GM06990 (cell line): ENCODE measurements at regions not wholly inside any gene's neighbourhood (a gene's known extent, or its start where the extent isn't known, plus 50 kb on each side); places are given as distances from the start of the nearest gene placed in this dataset.

Source experiments
- DNase-seq: peaks from one replicate; pipeline ENCODE4 v3.0.0-alpha.2; 2011; ENCODE audit not compliant: insufficient read length; ENCODE audit errors: extremely low read depth
- H3K27me3 ChIP-seq: replicated peaks from 2 replicates; pipeline ENCODE4 v1.6.0; 2011; ENCODE audit warnings: low read length; ENCODE audit not compliant: control insufficient read depth, insufficient read depth
- H3K36me3 ChIP-seq: 2 replicates; pipeline ENCODE4 v1.5.1; 2011; ENCODE audit warnings: low read length; ENCODE audit not compliant: control insufficient read depth, insufficient read depth
- H3K4me3 ChIP-seq: replicated peaks from 2 replicates; pipeline ENCODE4 v1.5.1; 2011; ENCODE audit warnings: low read depth, mild to moderate bottlenecking, control low read depth, low read length
- TF ChIP-seq, protein P1 (sequence below): IDR thresholded peaks from 2 replicates; pipeline ENCODE4 v1.5.1; 2011; ENCODE audit warnings: low read length, control low read depth, mild to moderate bottlenecking, inconsistent platforms; ENCODE audit not compliant: insufficient read depth, poor library complexity, severe bottlenecking

- H3K4me3 ChIP-seq: no peak overlapping the region
- TF ChIP-seq, protein P1, sequence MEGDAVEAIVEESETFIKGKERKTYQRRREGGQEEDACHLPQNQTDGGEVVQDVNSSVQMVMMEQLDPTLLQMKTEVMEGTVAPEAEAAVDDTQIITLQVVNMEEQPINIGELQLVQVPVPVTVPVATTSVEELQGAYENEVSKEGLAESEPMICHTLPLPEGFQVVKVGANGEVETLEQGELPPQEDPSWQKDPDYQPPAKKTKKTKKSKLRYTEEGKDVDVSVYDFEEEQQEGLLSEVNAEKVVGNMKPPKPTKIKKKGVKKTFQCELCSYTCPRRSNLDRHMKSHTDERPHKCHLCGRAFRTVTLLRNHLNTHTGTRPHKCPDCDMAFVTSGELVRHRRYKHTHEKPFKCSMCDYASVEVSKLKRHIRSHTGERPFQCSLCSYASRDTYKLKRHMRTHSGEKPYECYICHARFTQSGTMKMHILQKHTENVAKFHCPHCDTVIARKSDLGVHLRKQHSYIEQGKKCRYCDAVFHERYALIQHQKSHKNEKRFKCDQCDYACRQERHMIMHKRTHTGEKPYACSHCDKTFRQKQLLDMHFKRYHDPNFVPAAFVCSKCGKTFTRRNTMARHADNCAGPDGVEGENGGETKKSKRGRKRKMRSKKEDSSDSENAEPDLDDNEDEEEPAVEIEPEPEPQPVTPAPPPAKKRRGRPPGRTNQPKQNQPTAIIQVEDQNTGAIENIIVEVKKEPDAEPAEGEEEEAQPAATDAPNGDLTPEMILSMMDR: no peak
- no peak for DNase-seq
- no peaks in the 10 kb centered on the region for H3K27me3 ChIP-seq
- H3K36me3 ChIP-seq: no peaks in the 10 kb centered on the region
Observed at GRCh38 chr2:60051991-60052390, 501.5 kb downstream of the BCL11A start.

GRCh38 chr2:60047944-60048525, 505.4 kb downstream of the BCL11A start:
- no peak for DNase-seq
- Histone ChIP-seq H3K36me3 (no peaks in the 10 kb centered on the region), H3K4me3 (no peak overlapping the region), H3K27me3 (no peaks in the 10 kb centered on the region)
- TF ChIP-seq, protein P1: no peak

GRCh38 chr2:60047347-60047746, 506.1 kb downstream of the BCL11A start:
- no peak for DNase-seq
- Histone ChIP-seq H3K36me3 (no peaks in the 10 kb centered on the region), H3K4me3 (no peak overlapping the region), H3K27me3 (no peaks in the 10 kb centered on the region)
- TF ChIP-seq, protein P1: no peak

DNA sequence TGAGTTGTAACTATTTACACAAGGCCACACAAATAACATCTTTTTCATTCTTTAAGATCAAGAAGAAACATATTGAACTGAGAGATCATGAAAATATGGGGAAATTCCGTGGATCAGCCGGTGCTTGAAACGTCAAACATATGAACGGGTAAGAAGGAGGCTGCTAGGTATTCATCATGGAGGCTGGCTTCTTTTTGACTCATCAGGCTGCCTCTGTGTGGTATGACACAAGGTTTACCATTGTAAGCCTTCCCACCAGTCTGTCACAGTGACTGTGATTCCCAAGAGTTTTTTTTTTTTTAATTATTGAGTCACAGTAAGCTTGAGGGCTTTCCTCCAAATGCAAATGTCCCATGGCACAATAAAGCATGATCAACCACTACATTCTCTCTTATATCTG, 506.9 kb downstream of the BCL11A start:
- Histone ChIP-seq H3K4me3 (no peak overlapping the region), H3K27me3 (no peaks in the 10 kb centered on the region), H3K36me3 (no peaks in the 10 kb centered on the region)
- no peak for DNase-seq
- TF ChIP-seq, protein P1: no peak

GRCh38 chr2:60045456-60045855, 508.0 kb downstream of the BCL11A start:
- DNase-seq: no peak
- no peaks in the 10 kb centered on the region for H3K36me3 ChIP-seq
- H3K4me3 ChIP-seq: no peak overlapping the region
- TF ChIP-seq, protein P1: no peak
- H3K27me3 ChIP-seq: no peaks in the 10 kb centered on the region

- Histone ChIP-seq H3K27me3 (no peaks in the 10 kb centered on the region), H3K36me3 (no peaks in the 10 kb centered on the region), H3K4me3 (no peak overlapping the region)
- TF ChIP-seq, protein P1: no peak
- DNase-seq: no peak
Observed at GRCh38 chr2:60044484-60044883, 509.0 kb downstream of the BCL11A start.
